A673 (cell line): ENCODE measurements at regions not wholly inside any gene's neighbourhood (a gene's known extent, or its start where the extent isn't known, plus 50 kb on each side); places are given as distances from the start of the nearest gene placed in this dataset.

Experiments
- BruUV-seq: library from RNA; stranded (reverse); fragments of 400-500 nt; replicated peaks from 2 replicates; lab custom pipeline; 2021; lab: Mats Ljungman, UMichigan
- CTCF ChIA-PET: fragments of 300-600 bp; sonication (Branson Sonifier 250); formaldehyde crosslinking; loops from one replicate; lab custom pipeline; 2022; ENCODE audit warnings: antibody characterized with exemption; lab: Charles Lee
- POLR2A ChIA-PET: fragments of 300-600 bp; sonication (Branson Sonifier 250); formaldehyde crosslinking; loops from one replicate; lab custom pipeline; 2022; ENCODE audit warnings: antibody characterized with exemption; ENCODE audit not compliant: low non-redundant PET; lab: Charles Lee
- DNase-seq: peaks from one replicate; pipeline ENCODE4 v3.0.0-alpha.2; 2015; ENCODE audit warnings: low spot score
- H3K27ac ChIP-seq: fragments of 200-600 bp; sonication (generic); 2 replicates; pipeline ENCODE4 v1.5.1; 2016; ENCODE audit warnings: mixed run types, low read depth, mild to moderate bottlenecking, mixed read lengths, antibody characterized with exemption, low read length; ENCODE audit not compliant: poor library complexity, severe bottlenecking
- H3K27me3 ChIP-seq: fragments of 200-600 bp; sonication (generic); replicated peaks from 2 replicates; pipeline ENCODE4 v1.6.1; 2017; ENCODE audit warnings: mixed run types, low read depth, mild to moderate bottlenecking, mixed read lengths, antibody characterized with exemption, low read length; ENCODE audit not compliant: insufficient read depth, poor library complexity
- H3K36me3 ChIP-seq: fragments of 200-600 bp; sonication (generic); 2 replicates; pipeline ENCODE4 v1.6.1; 2016; ENCODE audit warnings: mixed run types, mild to moderate bottlenecking, mixed read lengths, antibody characterized with exemption, low read length; ENCODE audit not compliant: insufficient read depth, poor library complexity, severe bottlenecking
- H3K4me1 ChIP-seq: fragments of 200-600 bp; sonication (generic); 2 replicates; pipeline ENCODE4 v1.6.1; 2017; ENCODE audit warnings: mixed run types, mild to moderate bottlenecking, mixed read lengths, antibody characterized with exemption, low read length; ENCODE audit not compliant: insufficient read depth, poor library complexity, severe bottlenecking
- H3K4me3 ChIP-seq: fragments of 200-600 bp; sonication (generic); 2 replicates; pipeline ENCODE4 v1.5.1; 2016; ENCODE audit warnings: low read depth, mixed run types, mild to moderate bottlenecking, mixed read lengths, low read length; ENCODE audit not compliant: poor library complexity, severe bottlenecking
- H3K9me3 ChIP-seq: fragments of 200-600 bp; sonication (generic); 2 replicates; pipeline ENCODE4 v1.6.1; 2016; ENCODE audit warnings: mixed run types, low read depth, mild to moderate bottlenecking, mixed read lengths, antibody characterized with exemption, low read length; ENCODE audit not compliant: poor library complexity, severe bottlenecking
- EZH2 ChIP-seq: fragments of 200-600 bp; sonication (generic); IDR thresholded peaks from 2 replicates; pipeline ENCODE4 v1.6.1; 2017; ENCODE audit warnings: borderline replicate concordance, low read depth, mild to moderate bottlenecking, mixed read lengths, antibody characterized with exemption, low read length; ENCODE audit not compliant: poor library complexity, severe bottlenecking
- intact Hi-C: fragments of 100-400 bp; cut with micrococcal nuclease; formaldehyde crosslinking; loops from one replicate; pipeline ENCODE4 v1.10.0; 2022; ENCODE audit not compliant: unreplicated experiment
- TF ChIP-seq, protein P1 (sequence below): fragments of 300-800, 200-600 bp; sonication (generic); conservative IDR thresholded peaks from 2 replicates; pipeline ENCODE4 v1.5.1; 2017; ENCODE audit warnings: low read depth, mild to moderate bottlenecking, antibody characterized with exemption, low read length, moderate library complexity, mixed read lengths

DNA sequence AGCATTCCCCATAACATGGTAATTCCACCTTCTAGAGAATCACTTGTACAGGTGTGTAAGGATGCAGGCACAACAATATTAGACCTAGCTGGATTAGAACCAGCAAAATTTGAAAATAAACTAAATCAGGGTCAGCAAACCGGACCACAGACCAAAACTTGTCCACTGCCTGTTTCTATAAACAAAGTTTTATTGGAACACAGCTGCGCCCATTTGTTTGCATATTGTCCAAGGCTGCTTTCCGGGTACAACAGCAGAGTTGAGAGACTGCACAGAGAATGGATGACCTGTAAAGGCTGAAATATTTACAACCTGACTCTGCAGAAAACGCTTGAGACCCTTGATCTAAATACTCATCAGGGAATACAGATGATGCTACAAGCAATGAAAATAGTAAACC is 73.6 kb upstream of the SLC45A1 start:
- Histone ChIP-seq H3K4me1 (no peaks in the 10 kb centered on the region), H3K9me3 (no peaks in the 10 kb centered on the region), H3K27me3 (no peaks in the 10 kb centered on the region), H3K27ac (no peak overlapping the region), H3K36me3 (no peaks in the 10 kb centered on the region), H3K4me3 (no peak overlapping the region)
- no TSS peak for BruUV-seq
- TF ChIP-seq, protein P1, sequence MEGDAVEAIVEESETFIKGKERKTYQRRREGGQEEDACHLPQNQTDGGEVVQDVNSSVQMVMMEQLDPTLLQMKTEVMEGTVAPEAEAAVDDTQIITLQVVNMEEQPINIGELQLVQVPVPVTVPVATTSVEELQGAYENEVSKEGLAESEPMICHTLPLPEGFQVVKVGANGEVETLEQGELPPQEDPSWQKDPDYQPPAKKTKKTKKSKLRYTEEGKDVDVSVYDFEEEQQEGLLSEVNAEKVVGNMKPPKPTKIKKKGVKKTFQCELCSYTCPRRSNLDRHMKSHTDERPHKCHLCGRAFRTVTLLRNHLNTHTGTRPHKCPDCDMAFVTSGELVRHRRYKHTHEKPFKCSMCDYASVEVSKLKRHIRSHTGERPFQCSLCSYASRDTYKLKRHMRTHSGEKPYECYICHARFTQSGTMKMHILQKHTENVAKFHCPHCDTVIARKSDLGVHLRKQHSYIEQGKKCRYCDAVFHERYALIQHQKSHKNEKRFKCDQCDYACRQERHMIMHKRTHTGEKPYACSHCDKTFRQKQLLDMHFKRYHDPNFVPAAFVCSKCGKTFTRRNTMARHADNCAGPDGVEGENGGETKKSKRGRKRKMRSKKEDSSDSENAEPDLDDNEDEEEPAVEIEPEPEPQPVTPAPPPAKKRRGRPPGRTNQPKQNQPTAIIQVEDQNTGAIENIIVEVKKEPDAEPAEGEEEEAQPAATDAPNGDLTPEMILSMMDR: no peak
- no peak for TF ChIP-seq EZH2
- ChIA-PET CTCF (no interaction called here), POLR2A (no interaction called here)
- no peak for DNase-seq
- intact Hi-C loops: no loop called here

DNA sequence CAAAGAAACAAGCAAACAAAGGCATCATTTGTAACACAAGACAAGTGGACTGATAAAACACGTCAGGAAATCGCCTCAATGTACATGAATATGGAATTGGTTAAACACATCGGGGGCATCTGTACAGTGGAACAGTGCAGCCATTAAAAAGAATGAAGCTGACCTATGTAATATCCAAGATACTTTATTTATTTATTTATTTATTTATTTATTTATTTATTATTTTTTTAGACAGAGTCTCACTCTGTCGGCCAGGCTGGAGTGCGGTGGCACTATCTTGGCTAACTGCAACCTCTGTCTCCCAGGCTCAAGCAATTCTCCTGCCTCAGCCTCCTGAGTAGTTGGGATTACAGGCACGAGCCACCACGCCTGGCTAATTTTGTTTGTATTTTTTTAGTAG is 75.4 kb upstream of the SLC45A1 start:
- DNase-seq: no peak
- no peak for TF ChIP-seq EZH2
- intact Hi-C loops: no loop called here
- Histone ChIP-seq H3K4me3 (no peak overlapping the region), H3K9me3 (no peaks in the 10 kb centered on the region), H3K4me1 (no peaks in the 10 kb centered on the region), H3K27ac (no peak overlapping the region), H3K27me3 (no peaks in the 10 kb centered on the region), H3K36me3 (no peaks in the 10 kb centered on the region)
- ChIA-PET CTCF (no interaction called here), POLR2A (no interaction called here)
- BruUV-seq: no TSS peak

GRCh38 chr1:8241417-8242014 is 76.4 kb upstream of the SLC45A1 start:
- Histone ChIP-seq H3K27me3 (no peaks in the 10 kb centered on the region), H3K9me3 (no peaks in the 10 kb centered on the region), H3K36me3 (no peaks in the 10 kb centered on the region), H3K27ac (no peak overlapping the region), H3K4me1 (no peaks in the 10 kb centered on the region), H3K4me3 (no peak overlapping the region)
- TF ChIP-seq, protein P1: no peak
- TF ChIP-seq EZH2: no peak
- no TSS peak for BruUV-seq
- intact Hi-C loops: no loop called here
- POLR2A ChIA-PET: interaction anchor here (0.6 kb wide), 1 partner anchor 125 kb away, joined by 3 read pairs; no protein-coding TSS in a partner anchor
- no peak for DNase-seq
- CTCF ChIA-PET: no interaction called here
